Endothelial cell of umbilical vein (primary cell): ENCODE measurements at regions not wholly inside any gene's neighbourhood (a gene's known extent, or its start where the extent isn't known, plus 50 kb on each side); places are given as distances from the start of the nearest gene placed in this dataset.

ENCODE experiments used
- BruUV-seq: library from RNA; stranded (reverse); fragments of 400-500 nt; replicated peaks from 2 replicates; lab custom pipeline; 2021; lab: Mats Ljungman, UMichigan
- CTCF ChIA-PET: fragments of 300-600, 350-600 bp; sonication (Branson Sonifier 250); formaldehyde crosslinking; loops from one replicate; lab custom pipeline; 2021; ENCODE audit warnings: antibody characterized with exemption, inconsistent platforms; lab: Charles Lee
- POLR2A ChIA-PET: fragments of 300-600, 350-600 bp; sonication (Branson Sonifier 250); formaldehyde crosslinking; loops from one replicate; lab custom pipeline; 2021; ENCODE audit warnings: antibody characterized with exemption, inconsistent platforms; lab: Charles Lee
- DNase-seq: peaks from one replicate; pipeline ENCODE4 v3.0.0-alpha.2; 2011; ENCODE audit warnings: low read depth, low spot score
- FAIRE-seq: peaks from 2 replicates; lab custom pipeline; 2011; peaks lifted over from hg19 to GRCh38; lab: Jason Lieb, UNC
- H2AFZ ChIP-seq: 2 replicates; pipeline ENCODE4 v1.6.0; 2012; ENCODE audit warnings: low read depth, low read length, control low read depth, inconsistent platforms
- H3K27ac ChIP-seq: 2 replicates; pipeline ENCODE4 v1.5.1; 2011; ENCODE audit warnings: low read depth, mild to moderate bottlenecking, control low read depth, low read length, moderate library complexity; ENCODE audit not compliant: insufficient read depth
- H3K27me3 ChIP-seq, 2 experiments: 2 replicates each; pipeline versions ENCODE4 v1.6.0 to v1.6.1; 2011; ENCODE audit warnings: low read length in 2 of 2, mixed read lengths in 1 of 2; ENCODE audit not compliant: control insufficient read depth in 2 of 2, insufficient read depth in 2 of 2
- H3K36me3 ChIP-seq, 2 experiments: 2 replicates in 1 of 2; 3 replicates in 1 of 2; pipeline ENCODE4 v1.5.1; 2011; ENCODE audit warnings: low read length in 2 of 2, mild to moderate bottlenecking in 1 of 2, moderate library complexity in 1 of 2; ENCODE audit not compliant: control insufficient read depth in 2 of 2, insufficient read depth in 2 of 2; ENCODE audit errors: extremely low read depth in 1 of 2
- H3K4me1 ChIP-seq: 3 replicates; pipeline ENCODE4 v1.5.1; 2011; ENCODE audit warnings: mild to moderate bottlenecking, low read length; ENCODE audit not compliant: control insufficient read depth, insufficient read depth; ENCODE audit errors: extremely low read depth
- H3K4me2 ChIP-seq: 2 replicates; pipeline ENCODE4 v1.6.1; 2011; ENCODE audit warnings: low read length, control low read depth, mixed read lengths; ENCODE audit not compliant: insufficient read depth
- H3K4me3 ChIP-seq, 3 experiments: fragments of 200-600 bp in 1 of 3; sonication (generic), shearing (Covaris generic) in 1 of 3; replicated peaks in 1 of 3; 2 replicates each; pipeline ENCODE4 v1.5.1; 2011 to 2016; ENCODE audit warnings: control low read depth in 3 of 3, low read length in 3 of 3, mild to moderate bottlenecking in 2 of 3, inconsistent platforms in 1 of 3, low read depth in 1 of 3, moderate library complexity in 1 of 3; ENCODE audit not compliant: insufficient read depth in 1 of 3
- H3K79me2 ChIP-seq: 2 replicates; pipeline ENCODE4 v1.6.0; 2012; ENCODE audit warnings: low read length, inconsistent platforms; ENCODE audit not compliant: control insufficient read depth, insufficient read depth
- H3K9ac ChIP-seq: replicated peaks from 2 replicates; pipeline ENCODE3; 2011; ENCODE audit warnings: low read length, control low read depth; ENCODE audit not compliant: insufficient read depth; ENCODE audit errors: extremely low read depth
- H3K9me1 ChIP-seq: replicated peaks from 3 replicates; pipeline ENCODE4 v1.6.0; 2011; ENCODE audit warnings: mild to moderate bottlenecking, low read length; ENCODE audit not compliant: control insufficient read depth, insufficient read depth; ENCODE audit errors: extremely low read depth
- H3K9me3 ChIP-seq: replicated peaks from 2 replicates; pipeline ENCODE4 v1.5.1; 2012; ENCODE audit warnings: low read length, inconsistent platforms; ENCODE audit not compliant: control insufficient read depth, insufficient read depth
- H4K20me1 ChIP-seq: replicated peaks from 2 replicates; pipeline ENCODE3; 2011; ENCODE audit warnings: mild to moderate bottlenecking, low read length; ENCODE audit not compliant: control insufficient read depth, insufficient read depth; ENCODE audit errors: extremely low read depth
- EZH2 ChIP-seq: IDR thresholded peaks from 2 replicates; pipeline ENCODE4 v1.6.1; 2012; ENCODE audit warnings: borderline replicate concordance, low read depth, mild to moderate bottlenecking, moderate library complexity, low read length, inconsistent platforms; ENCODE audit not compliant: severe bottlenecking
- FOS ChIP-seq: IDR thresholded peaks from 2 replicates; pipeline ENCODE4 v1.6.1; 2011; ENCODE audit warnings: mild to moderate bottlenecking, low read length, moderate library complexity, borderline replicate concordance; ENCODE audit not compliant: insufficient read depth
- GATA2 ChIP-seq: IDR thresholded peaks from 2 replicates; pipeline ENCODE4 v1.7.0; 2011; ENCODE audit warnings: low read depth, mild to moderate bottlenecking, moderate library complexity, mixed read lengths, low read length; ENCODE audit not compliant: insufficient read length, insufficient read depth
- JUN ChIP-seq: IDR thresholded peaks from 2 replicates; pipeline ENCODE4 v1.6.1; 2011; ENCODE audit warnings: borderline replicate concordance, low read depth; ENCODE audit not compliant: insufficient read length, insufficient read depth
- MYC ChIP-seq: IDR thresholded peaks from one replicate; pipeline ENCODE4 v1.6.1; 2011; ENCODE audit warnings: mild to moderate bottlenecking, low read depth, low read length
- POLR2A ChIP-seq: IDR thresholded peaks from 2 replicates; pipeline ENCODE4 v1.6.1; 2012; ENCODE audit warnings: low read depth, mild to moderate bottlenecking, control low read depth, low read length
- POLR2AphosphoS5 ChIP-seq: IDR thresholded peaks from 2 replicates; pipeline ENCODE4 v1.6.1; 2012; ENCODE audit warnings: low read depth, mild to moderate bottlenecking, control low read depth, low read length, moderate library complexity; ENCODE audit not compliant: insufficient read depth
- dilution Hi-C: fragments of 300-500 bp; cut with MboI; formaldehyde crosslinking; loops from one replicate; pipeline ENCODE4 v1.15.0; 2019; ENCODE audit warnings: low sequenced_read_pairs; ENCODE audit not compliant: extremely low pct_ligation_motif_present
- intact Hi-C: fragments of 100-400 bp; cut with micrococcal nuclease; formaldehyde crosslinking; loops from one replicate; pipeline ENCODE4 v1.10.0; 2022
- TF ChIP-seq, protein P1 (sequence below): IDR thresholded peaks from 2 replicates; pipeline ENCODE4 v1.6.1; 2011; ENCODE audit not compliant: insufficient read depth, insufficient read length
- TF ChIP-seq, protein P2 (sequence below), 2 donors: IDR thresholded peaks; 1 replicate in 1 of 2; 2 replicates in 1 of 2; pipeline ENCODE4 v1.5.1; 2011; ENCODE audit warnings: low read length in 2 of 2, mild to moderate bottlenecking in 2 of 2, moderate library complexity in 2 of 2, control low read depth in 1 of 2, inconsistent platforms in 1 of 2, low read depth in 1 of 2; ENCODE audit not compliant: insufficient read depth in 1 of 2; ENCODE audit errors: extremely low read depth in 1 of 2

DNA sequence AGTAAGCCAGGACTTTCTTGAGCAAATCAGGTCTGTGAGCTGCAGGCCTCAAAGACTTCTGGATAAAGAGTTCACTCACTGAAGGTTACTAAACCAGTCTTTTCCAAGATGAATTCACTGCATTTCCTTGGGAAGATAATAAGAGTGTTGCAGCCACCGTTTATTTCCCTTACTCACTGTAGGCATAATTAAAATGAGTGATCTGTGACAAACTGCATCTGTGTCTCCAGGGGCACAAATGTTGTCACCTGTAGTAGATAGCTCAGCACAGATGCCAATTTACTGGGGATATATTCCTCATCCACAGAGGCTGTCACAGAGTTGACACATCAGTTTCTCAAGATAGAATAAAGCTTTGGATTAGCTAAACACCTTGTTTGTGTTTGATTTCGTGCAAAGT is 580.2 kb downstream of the SPRY1 start:
- no peak overlapping the region for H2AFZ ChIP-seq
- no peaks in the 10 kb centered on the region for H3K9me3 ChIP-seq
- intact Hi-C loops = loop anchor here (1.0 kb wide), 4 partner anchors 9 to 145 kb away; no protein-coding TSS in a partner anchor
- no peak for DNase-seq
- H3K36me3 ChIP-seq = no peaks in the 10 kb centered on the region
- H3K9me1 ChIP-seq = no peaks in the 10 kb centered on the region
- TSS peak; percentile 63 for BruUV-seq
- peak overlapping the region; percentile 24 for H3K9ac ChIP-seq
- CTCF ChIA-PET = interaction anchor here (1.1 to 1.5 kb wide), 3 partner anchors 12 to 204 kb away, joined by 3 read pairs; no protein-coding TSS in a partner anchor
- TF ChIP-seq POLR2AphosphoS5 (no peak), FOS (no peak), MYC (no peak), POLR2A (no peak), JUN (no peak), GATA2 (no peak), EZH2 (no peak)
- TF ChIP-seq, protein P1, sequence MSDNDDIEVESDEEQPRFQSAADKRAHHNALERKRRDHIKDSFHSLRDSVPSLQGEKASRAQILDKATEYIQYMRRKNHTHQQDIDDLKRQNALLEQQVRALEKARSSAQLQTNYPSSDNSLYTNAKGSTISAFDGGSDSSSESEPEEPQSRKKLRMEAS = no peak
- TF ChIP-seq, protein P2, sequence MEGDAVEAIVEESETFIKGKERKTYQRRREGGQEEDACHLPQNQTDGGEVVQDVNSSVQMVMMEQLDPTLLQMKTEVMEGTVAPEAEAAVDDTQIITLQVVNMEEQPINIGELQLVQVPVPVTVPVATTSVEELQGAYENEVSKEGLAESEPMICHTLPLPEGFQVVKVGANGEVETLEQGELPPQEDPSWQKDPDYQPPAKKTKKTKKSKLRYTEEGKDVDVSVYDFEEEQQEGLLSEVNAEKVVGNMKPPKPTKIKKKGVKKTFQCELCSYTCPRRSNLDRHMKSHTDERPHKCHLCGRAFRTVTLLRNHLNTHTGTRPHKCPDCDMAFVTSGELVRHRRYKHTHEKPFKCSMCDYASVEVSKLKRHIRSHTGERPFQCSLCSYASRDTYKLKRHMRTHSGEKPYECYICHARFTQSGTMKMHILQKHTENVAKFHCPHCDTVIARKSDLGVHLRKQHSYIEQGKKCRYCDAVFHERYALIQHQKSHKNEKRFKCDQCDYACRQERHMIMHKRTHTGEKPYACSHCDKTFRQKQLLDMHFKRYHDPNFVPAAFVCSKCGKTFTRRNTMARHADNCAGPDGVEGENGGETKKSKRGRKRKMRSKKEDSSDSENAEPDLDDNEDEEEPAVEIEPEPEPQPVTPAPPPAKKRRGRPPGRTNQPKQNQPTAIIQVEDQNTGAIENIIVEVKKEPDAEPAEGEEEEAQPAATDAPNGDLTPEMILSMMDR (IDR thresholded peaks at IDR 0.05; ENCODE audit: extremely low read depth in 1 of 2, insufficient read depth in 1 of 2, low read depth in 1 of 2, low read length in 2 of 2) = no peak
- H3K4me2 ChIP-seq = no peak overlapping the region
- H4K20me1 ChIP-seq = no peaks in the 10 kb centered on the region
- H3K4me3 ChIP-seq = no peak overlapping the region
- peak overlapping the region; percentile 70 for H3K27ac ChIP-seq
- no peaks in the 10 kb centered on the region for H3K27me3 ChIP-seq
- FAIRE-seq = no peak
- H3K79me2 ChIP-seq = no peaks in the 10 kb centered on the region
- dilution Hi-C loops = no loop called here
- peaks cover 35% of the 10 kb centered on the region for H3K4me1 ChIP-seq
- POLR2A ChIA-PET = no interaction called here
